ENCODE measurements at regions not wholly inside any gene's neighbourhood (a gene's known extent, or its start where the extent isn't known, plus 50 kb on each side); places are given as distances from the start of the nearest gene placed in this dataset.
A peak's percentile ranks its signal among the peaks of the same experiment; 100 is the strongest.

DNA sequence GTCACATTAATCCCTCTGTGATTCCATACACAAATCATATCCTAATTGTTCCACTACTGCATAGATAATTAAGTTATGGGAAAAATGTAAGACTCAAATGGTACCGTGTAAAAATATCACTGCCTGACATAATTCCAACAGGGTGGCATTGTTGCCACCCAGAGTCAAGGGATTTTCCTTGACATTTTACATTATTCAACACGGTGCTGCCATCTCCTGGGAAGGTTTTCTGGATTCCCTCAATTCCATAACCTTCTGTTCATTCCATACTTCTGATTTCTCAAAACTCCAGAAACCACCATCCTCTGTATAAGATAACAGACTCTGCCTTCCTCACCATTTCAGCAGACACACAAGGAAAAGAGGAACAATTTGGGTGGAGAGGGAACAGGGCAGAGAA lies 495.9 kb downstream of the XPNPEP1 start:
- DNase-seq (ENCODE audit: extremely low spot score, unreplicated experiment), result no peak
- TF ChIP-seq, protein P1, sequence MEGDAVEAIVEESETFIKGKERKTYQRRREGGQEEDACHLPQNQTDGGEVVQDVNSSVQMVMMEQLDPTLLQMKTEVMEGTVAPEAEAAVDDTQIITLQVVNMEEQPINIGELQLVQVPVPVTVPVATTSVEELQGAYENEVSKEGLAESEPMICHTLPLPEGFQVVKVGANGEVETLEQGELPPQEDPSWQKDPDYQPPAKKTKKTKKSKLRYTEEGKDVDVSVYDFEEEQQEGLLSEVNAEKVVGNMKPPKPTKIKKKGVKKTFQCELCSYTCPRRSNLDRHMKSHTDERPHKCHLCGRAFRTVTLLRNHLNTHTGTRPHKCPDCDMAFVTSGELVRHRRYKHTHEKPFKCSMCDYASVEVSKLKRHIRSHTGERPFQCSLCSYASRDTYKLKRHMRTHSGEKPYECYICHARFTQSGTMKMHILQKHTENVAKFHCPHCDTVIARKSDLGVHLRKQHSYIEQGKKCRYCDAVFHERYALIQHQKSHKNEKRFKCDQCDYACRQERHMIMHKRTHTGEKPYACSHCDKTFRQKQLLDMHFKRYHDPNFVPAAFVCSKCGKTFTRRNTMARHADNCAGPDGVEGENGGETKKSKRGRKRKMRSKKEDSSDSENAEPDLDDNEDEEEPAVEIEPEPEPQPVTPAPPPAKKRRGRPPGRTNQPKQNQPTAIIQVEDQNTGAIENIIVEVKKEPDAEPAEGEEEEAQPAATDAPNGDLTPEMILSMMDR (conservative IDR thresholded peaks at IDR 0.05), result peak; percentile 17

DNA sequence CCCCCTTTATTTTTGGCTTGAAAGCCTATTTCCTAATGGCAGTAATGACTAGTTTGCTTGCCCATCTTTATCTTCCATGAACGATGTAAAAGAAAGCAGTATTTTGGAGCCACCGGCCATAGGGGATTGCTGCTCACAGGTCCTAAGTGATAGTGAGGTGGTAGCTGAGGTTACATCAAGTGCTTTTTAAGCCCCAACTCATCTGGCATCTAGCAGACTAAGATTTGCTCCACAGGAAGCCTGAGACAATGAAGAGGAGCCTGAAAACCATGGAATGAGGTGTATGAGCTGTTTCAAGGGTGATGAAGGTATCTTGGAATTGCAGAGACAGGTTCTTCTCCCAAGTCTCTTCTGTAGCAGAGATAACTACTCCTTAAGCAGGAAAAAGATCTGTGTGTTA lies 496.3 kb downstream of the XPNPEP1 start:
- no peaks in the 10 kb centered on the region for H3K4me1 Mint-ChIP-seq (ENCODE audit: unreplicated experiment)
- H3K4me3 Mint-ChIP-seq, result no peak overlapping the region
- H3K36me3 Mint-ChIP-seq, result no peaks in the 10 kb centered on the region
- no peaks in the 10 kb centered on the region for H3K9me3 Mint-ChIP-seq
- DNase-seq (ENCODE audit: extremely low spot score, unreplicated experiment), result no peak
- peaks cover 3% of the 10 kb centered on the region for H3K27me3 Mint-ChIP-seq
- H3K27ac Mint-ChIP-seq, result no peak overlapping the region
- TF ChIP-seq, protein P1 (conservative IDR thresholded peaks at IDR 0.05), result no peak

More for the DNA sequence above, 495.9 kb downstream of the XPNPEP1 start:
- Mint-ChIP-seq H3K36me3 (no peaks in the 10 kb centered on the region), H3K27me3 (peaks cover 3% of the 10 kb centered on the region), H3K27ac (no peak overlapping the region), H3K9me3 (no peaks in the 10 kb centered on the region), H3K4me1 (ENCODE audit: unreplicated experiment) (no peaks in the 10 kb centered on the region), H3K4me3 (no peak overlapping the region)

DNA sequence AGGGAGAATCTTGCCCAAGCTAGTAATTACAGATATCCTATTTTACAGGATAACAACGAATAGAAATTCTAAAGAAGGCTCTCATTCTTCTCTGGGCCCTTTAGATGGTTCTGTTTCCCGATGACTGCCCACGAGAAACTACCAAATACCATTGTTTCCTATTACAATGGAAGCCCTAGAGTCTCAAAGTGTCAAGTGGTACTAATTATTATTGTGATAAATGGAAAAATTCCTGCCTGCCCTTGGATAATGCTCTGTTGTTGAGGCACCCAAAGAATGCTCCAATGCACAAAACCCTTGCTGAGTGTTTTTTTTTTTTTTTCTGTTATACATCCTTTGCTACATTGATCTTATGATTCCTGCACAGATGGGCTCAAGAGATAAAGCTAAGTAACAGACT lies 504.5 kb downstream of the XPNPEP1 start:
- H3K27ac Mint-ChIP-seq, result no peak overlapping the region

DNA sequence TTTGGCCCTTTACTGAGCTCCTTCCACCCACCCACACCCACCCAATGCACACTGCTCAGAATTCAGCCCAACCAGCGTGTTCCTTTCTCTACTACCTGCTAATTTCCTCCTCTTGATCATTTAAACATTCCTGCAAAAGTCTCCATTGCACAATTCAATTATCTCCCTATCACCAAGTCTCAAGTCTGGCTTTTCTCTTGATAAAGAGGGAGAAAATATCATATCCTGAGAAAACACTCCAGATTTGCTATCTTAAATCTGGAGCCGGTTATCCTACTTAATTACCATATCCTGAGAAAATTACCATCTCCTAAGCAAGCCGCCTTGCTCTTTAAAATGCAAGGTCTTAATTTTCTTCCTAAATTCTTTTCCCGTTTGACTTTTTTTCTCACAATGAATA lies 505.5 kb downstream of the XPNPEP1 start:
- H3K27ac Mint-ChIP-seq, result no peak overlapping the region
- no peaks in the 10 kb centered on the region for H3K27me3 Mint-ChIP-seq
- no peaks in the 10 kb centered on the region for H3K36me3 Mint-ChIP-seq
- H3K9me3 Mint-ChIP-seq, result peaks cover 4% of the 10 kb centered on the region
- no peaks in the 10 kb centered on the region for H3K4me1 Mint-ChIP-seq (ENCODE audit: unreplicated experiment)
- no peak for DNase-seq (ENCODE audit: extremely low spot score, unreplicated experiment)
- TF ChIP-seq, protein P1 (conservative IDR thresholded peaks at IDR 0.05), result no peak
- H3K4me3 Mint-ChIP-seq, result no peak overlapping the region

More for the DNA sequence above, 504.5 kb downstream of the XPNPEP1 start:
- TF ChIP-seq, protein P1 (conservative IDR thresholded peaks at IDR 0.05), result no peak
- Mint-ChIP-seq H3K27me3 (peaks cover 3% of the 10 kb centered on the region), H3K4me3 (no peak overlapping the region), H3K36me3 (no peaks in the 10 kb centered on the region), H3K9me3 (peaks cover 4% of the 10 kb centered on the region), H3K4me1 (ENCODE audit: unreplicated experiment) (no peaks in the 10 kb centered on the region)
- DNase-seq (ENCODE audit: extremely low spot score, unreplicated experiment), result no peak

DNA sequence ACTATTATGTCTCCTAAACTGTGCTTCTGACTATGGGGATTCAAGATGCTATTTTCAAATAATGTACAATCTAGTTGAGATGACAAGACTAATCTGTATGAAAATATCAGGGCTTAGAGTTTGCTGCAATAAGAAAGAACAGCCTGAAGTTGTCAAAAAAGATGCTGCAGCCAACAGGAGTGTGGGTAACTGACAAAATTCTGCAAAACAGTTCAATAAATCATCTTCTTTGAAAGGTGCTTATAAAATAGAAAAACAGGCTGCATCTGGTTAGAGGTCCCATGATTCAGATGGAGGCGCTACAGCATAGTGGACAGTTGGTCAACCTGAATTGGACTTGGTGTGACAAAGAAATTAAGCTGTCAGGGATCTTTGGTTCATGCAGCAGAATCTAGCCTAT lies 511.0 kb downstream of the XPNPEP1 start:
- peaks cover 4% of the 10 kb centered on the region for H3K9me3 Mint-ChIP-seq
- no peak overlapping the region for H3K27ac Mint-ChIP-seq
- peaks cover 7% of the 10 kb centered on the region for H3K4me1 Mint-ChIP-seq (ENCODE audit: unreplicated experiment)
- TF ChIP-seq, protein P1 (conservative IDR thresholded peaks at IDR 0.05), result no peak
- no peak overlapping the region for H3K4me3 Mint-ChIP-seq
- H3K36me3 Mint-ChIP-seq, result no peaks in the 10 kb centered on the region
- no peaks in the 10 kb centered on the region for H3K27me3 Mint-ChIP-seq
- DNase-seq (ENCODE audit: extremely low spot score, unreplicated experiment), result no peak

DNA sequence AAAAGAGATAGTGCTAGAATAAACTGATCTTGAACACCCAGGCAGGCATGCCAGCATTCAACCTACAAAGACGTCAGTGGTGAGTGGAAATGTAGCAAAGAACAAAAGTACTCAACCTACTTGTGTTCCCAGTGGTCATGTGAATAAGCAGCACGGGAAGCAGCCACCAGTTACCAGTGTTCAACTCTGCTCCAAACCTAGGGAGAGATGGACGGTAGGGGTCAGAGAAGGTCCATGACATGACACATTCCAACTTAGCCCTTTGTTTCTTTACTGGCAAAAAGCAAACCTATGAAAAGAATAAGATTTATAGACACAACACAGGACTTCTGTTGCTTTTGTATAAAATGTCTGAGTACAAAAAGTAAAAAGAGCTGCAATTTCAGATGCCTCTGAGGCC lies 511.4 kb downstream of the XPNPEP1 start:
- Mint-ChIP-seq H3K9me3 (peaks cover 4% of the 10 kb centered on the region), H3K36me3 (no peaks in the 10 kb centered on the region), H3K27ac (no peak overlapping the region), H3K4me1 (ENCODE audit: unreplicated experiment) (peaks cover 7% of the 10 kb centered on the region), H3K27me3 (no peaks in the 10 kb centered on the region), H3K4me3 (no peak overlapping the region)
- no peak for DNase-seq (ENCODE audit: extremely low spot score, unreplicated experiment)
- TF ChIP-seq, protein P1 (conservative IDR thresholded peaks at IDR 0.05), result peak; percentile 45

Measured in type B pancreatic cell (in vitro differentiated cells).